ENCODE measurements at regions not wholly inside any gene's neighbourhood (a gene's known extent, or its start where the extent isn't known, plus 50 kb on each side); places are given as distances from the start of the nearest gene placed in this dataset.

- no peak for DNase-seq
Measured at GRCh38 chr13:53143757-53144339, 115.2 kb downstream of the OLFM4 start.

- no peak for DNase-seq
Measured at GRCh38 chr13:53144826-53145225, 116.2 kb downstream of the OLFM4 start.

- no peak for DNase-seq
Measured at GRCh38 chr13:53150568-53150967, 122.0 kb downstream of the OLFM4 start.

GRCh38 chr13:53151336-53152056, 122.9 kb downstream of the OLFM4 start:
- DNase-seq: peak in 31 of 56 donors; percentile 1 to 66 (median 19)

GRCh38 chr13:53152057-53152421, 123.4 kb downstream of the OLFM4 start:
- DNase-seq: no peak

GRCh38 chr13:53158201-53158600, 129.6 kb downstream of the OLFM4 start:
- no peak for DNase-seq

GRCh38 chr13:53159431-53159830, 130.8 kb downstream of the OLFM4 start:
- DNase-seq: no peak

GRCh38 chr13:53160211-53160610, 131.6 kb downstream of the OLFM4 start:
- no peak for DNase-seq

- DNase-seq: no peak
Measured at GRCh38 chr13:53161251-53161650, 132.6 kb downstream of the OLFM4 start.

- DNase-seq: no peak
Measured at GRCh38 chr13:53165261-53165660, 136.6 kb downstream of the OLFM4 start.

- no peak for DNase-seq
Measured at GRCh38 chr13:53167561-53167960, 138.9 kb downstream of the OLFM4 start.

- no peak for DNase-seq
Measured at GRCh38 chr13:53170910-53171309, 142.3 kb downstream of the OLFM4 start.

GRCh38 chr13:53174545-53174944, 145.9 kb downstream of the OLFM4 start:
- no peak for DNase-seq

GRCh38 chr13:53180684-53181083, 152.1 kb downstream of the OLFM4 start:
- no peak for DNase-seq

GRCh38 chr13:53182724-53183123, 154.1 kb downstream of the OLFM4 start:
- DNase-seq: no peak

- DNase-seq: no peak
Measured at GRCh38 chr13:53188120-53188519, 159.5 kb downstream of the OLFM4 start.

- DNase-seq: no peak
Measured at GRCh38 chr13:53189162-53189561, 160.5 kb downstream of the OLFM4 start.

- no peak for DNase-seq
Measured at GRCh38 chr13:53191091-53191490, 162.5 kb downstream of the OLFM4 start.

GRCh38 chr13:53197424-53197823, 168.8 kb downstream of the OLFM4 start:
- no peak for DNase-seq

GRCh38 chr13:53198017-53198416, 169.4 kb downstream of the OLFM4 start:
- no peak for DNase-seq

GRCh38 chr13:53198736-53199135, 170.1 kb downstream of the OLFM4 start:
- no peak for DNase-seq

GRCh38 chr13:53200075-53200474, 171.5 kb downstream of the OLFM4 start:
- peak in 2 of 56 donors; percentile 1 to 2 for DNase-seq
